NCI-H82 treated with DMSO at 0.1 percent for 48 hours (cell line): ENCODE measurements at regions not wholly inside any gene's neighbourhood (a gene's known extent, or its start where the extent isn't known, plus 50 kb on each side); places are given as distances from the start of the nearest gene placed in this dataset.
"Not testable (repeated sequence)": the region's sequence is repeated elsewhere in the genome, so short reads cannot be mapped to it uniquely, and the experiment has no call there.

ENCODE experiments used
- DNase-seq: peaks from one replicate; lab custom pipeline; 2025; ENCODE audit not compliant: unreplicated experiment; lab: John Stamatoyannopoulos, UW

DNA sequence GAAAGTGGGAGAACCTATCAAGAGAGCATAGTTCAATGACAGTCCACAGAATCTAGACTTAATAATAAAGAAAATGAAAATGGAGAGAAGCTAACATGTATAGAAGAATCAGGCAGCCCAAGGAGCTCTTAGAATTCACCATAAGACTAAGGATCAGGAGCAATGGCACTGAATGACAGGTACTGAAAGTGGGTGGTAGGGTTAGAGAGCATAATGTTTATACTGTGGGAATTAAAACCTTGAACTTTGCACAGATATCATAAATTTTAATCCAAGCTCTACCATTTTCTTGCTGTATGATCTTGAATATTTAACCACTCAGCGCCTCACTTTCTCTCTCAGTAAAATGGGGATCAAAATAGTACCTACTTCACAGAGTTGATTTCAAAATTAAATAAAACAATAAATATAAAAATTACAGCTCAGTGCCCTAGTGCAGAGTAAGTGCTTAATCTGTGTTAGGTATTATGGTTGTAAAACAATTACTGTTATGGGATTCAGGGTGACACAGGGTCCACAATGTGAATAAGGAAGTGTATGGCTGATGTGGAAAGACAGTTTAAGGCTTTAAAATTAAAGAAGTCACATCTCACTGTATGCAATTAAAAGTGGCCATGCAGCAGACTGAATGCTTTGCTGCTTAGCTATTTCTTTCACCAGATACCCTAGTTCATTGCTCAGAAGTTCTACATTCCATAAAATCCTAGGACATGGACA lies 319.8 kb downstream of the HINT1 start:
- DNase-seq: no peak

GRCh38 chr5:130836729-130837649 lies 328.1 kb downstream of the HINT1 start:
- no peak for DNase-seq

- not testable (repeated sequence) for DNase-seq
Measured at GRCh38 chr5:130817598-130818384, 347.3 kb downstream of the HINT1 start.

GRCh38 chr5:130815246-130815645 lies 349.8 kb downstream of the HINT1 start:
- no peak for DNase-seq

DNA sequence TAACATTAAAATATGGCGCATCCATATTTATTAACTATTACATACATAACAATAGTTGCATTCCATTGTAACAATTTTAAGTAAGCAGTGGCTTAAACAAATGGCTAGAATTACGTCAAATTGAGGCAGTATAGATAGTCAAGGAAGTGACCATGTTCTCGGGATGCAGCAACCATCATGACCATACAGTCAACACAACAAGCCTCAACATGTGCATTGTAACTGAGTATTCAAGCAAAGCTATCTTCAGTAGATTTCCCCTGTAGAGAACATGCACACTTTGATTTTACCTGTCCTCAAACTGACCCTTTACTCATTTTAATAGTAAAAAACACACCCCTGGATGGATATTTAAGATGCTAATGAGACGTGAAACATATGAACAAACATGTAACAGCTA lies 356.4 kb downstream of the HINT1 start:
- no peak for DNase-seq

- no peak for DNase-seq
Measured at GRCh38 chr5:130805648-130806047, 359.4 kb downstream of the HINT1 start.

DNA sequence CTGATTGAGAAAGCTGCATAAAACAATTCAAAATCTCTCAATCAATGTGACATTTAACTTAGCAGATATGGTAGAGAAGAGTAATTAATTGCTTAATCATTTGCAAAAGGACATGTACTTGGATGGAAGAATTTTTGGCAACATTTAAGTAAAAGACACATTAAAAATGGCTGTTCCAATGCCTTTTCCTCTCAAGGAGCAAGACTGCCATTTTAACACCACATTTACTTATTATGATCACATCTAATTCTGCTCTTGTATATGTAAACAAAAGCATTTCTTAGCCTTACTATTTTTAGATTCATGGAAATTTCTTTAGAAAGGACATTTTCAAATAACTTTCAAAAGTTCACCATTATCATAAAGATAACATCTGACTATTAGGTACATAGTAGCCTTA lies 360.0 kb downstream of the HINT1 start:
- no peak for DNase-seq

DNA sequence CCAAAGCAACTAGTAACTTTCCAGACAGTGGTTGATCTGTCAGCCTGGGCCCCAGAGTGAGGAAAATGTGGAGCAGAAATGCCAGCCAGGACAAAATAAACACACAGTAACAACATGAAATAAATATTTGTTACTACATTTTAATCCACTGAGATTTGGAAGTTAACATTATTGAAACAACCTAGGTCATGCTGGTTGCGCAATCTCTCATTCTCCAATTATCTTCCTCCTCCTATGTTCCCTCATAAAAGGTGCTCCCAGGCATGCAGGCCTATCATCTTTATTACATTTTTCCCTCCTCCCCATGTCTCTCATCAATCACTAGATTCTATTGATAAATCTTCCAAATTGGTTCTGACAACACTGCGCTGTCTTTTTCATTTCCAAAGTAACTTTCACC lies 363.1 kb downstream of the HINT1 start:
- no peak for DNase-seq

DNA sequence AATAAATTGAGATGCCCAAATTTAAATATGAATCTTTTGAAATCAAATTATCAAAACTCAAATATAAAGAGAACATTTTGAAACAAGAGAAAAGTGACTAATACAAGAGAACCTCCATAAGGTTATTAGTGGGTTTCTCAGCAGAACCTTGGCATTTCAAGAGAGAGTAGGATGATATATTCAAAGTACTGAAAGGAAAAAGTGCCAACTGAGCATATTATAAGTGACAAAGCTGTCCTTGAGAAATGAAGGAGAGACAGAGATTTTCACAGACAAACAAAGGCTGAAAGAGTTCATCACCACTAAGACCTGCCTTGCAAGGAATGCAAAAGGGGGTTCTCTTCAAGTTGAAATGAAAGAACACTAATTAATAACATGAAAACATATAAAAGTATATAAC lies 366.0 kb downstream of the HINT1 start:
- DNase-seq: no peak

- DNase-seq: no peak
Measured at GRCh38 chr5:130797303-130797702, 367.8 kb downstream of the HINT1 start.

DNA sequence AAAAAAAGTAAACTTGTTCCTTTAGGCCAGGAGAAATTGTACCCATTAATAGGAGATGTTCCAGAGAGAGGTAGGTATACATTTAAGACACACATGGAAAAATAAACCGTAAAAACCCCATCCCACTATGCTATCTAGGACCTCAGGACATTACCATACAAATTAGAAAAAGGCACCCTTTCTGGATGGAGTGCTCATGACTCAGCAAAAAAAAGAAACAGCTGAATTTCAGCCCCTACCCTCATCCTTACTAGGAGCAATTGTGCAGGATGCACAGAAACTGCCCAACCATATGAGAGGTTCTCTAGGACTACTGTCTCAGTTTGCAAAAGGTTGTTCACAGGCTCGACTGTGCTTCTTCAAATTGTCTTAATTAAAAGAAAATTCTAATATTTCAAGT lies 368.2 kb downstream of the HINT1 start:
- no peak for DNase-seq

DNA sequence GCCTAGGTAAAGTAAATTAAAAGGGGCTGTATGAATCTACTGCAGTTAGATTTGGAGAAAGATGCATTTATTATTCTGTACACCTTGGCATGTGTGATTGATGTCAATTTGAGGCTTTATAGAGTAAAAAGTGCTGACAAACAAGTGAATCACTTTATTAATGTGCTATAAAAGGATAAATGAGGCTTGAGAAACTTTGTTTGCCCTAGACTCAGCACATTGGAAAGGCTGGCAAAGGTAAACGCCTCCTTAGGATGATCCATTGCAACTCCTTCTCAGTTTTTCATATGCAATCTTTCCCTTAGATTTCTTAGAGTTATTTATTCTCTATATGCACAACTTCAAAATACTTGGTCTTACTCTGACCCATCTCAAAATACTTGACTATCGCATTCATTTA lies 369.0 kb downstream of the HINT1 start:
- DNase-seq: no peak

DNA sequence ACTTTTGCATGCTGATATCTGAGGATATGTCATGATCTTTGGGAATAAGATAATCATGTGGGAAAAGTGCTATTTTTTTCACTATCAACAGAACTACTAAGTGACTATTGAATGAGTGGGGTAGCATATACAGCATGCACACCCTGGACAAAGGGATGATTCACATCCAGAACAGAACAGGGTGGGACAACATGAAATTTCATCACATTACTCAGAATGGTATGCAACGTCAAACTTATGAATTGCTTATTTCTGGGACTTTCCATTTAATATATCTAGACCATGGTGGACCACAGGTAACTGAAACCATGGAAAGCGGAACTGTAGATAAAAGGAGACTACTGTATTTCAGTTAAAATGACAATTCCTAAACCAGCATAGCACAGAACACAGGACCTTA lies 370.0 kb downstream of the HINT1 start:
- no peak for DNase-seq

DNA sequence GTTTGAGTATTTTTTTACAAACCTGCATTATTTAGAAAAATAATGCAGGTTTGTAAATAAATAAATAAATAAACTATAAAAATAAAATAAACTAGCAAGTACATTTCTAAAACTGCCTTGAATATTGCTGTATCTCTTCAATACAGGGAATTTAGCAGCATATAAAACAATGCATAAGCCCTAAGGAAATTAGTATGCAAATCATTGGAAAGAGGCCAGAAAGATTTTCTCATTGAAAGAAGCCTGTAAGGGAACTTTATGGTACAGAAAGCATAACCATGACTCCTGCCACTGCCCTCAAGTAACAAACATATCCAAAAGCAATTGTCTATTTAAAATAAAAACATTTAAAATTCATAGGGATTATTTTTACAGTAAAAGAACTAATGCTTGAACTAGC lies 387.3 kb downstream of the HINT1 start:
- no peak for DNase-seq

DNA sequence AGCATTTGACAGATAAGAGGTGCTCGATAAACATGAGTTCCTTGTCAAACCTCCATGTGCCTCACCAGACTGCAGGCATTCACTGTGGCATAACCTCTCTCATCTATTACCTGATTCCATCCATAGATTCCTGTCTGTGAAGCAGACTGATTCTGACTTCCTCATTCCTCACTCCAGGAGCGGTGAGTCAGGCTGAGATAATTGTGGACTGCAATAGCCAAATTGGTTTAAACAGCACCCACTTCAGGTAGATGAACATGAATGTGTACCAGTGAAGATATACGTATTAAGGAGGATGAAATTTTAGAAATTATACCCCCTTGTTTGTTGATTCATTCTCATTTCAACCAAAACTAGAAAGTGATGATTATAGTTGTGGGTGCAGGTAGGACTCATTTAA lies 391.2 kb downstream of the HINT1 start:
- no peak for DNase-seq

- no peak for DNase-seq
Measured at GRCh38 chr5:130762031-130762430, 403.0 kb downstream of the HINT1 start.

GRCh38 chr5:130759061-130759460 lies 406.0 kb downstream of the HINT1 start:
- DNase-seq: no peak

DNA sequence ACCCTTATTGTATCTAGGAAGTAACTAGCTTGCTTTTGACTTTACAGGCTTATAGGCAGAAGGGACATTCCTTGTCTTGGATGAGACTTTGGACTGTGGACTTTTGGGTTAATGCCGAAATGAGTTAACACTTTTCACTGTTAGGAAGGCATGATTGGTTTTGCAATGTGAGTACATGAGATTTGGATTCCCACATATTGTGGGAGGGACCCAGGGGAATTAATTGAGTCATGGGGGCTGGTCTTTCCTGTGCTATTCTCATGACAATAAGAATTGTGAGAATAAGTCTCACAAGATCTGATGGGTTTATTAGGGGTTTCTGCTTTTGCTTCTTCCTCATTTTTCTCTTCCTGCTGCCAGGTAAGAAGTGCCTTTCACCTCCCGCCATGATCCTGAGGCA lies 417.5 kb downstream of the HINT1 start:
- no peak for DNase-seq

- not testable (repeated sequence) for DNase-seq
Measured at GRCh38 chr5:130746641-130747040, 418.4 kb downstream of the HINT1 start.

GRCh38 chr5:130743092-130743491 lies 422.0 kb downstream of the HINT1 start:
- DNase-seq: no peak

DNA sequence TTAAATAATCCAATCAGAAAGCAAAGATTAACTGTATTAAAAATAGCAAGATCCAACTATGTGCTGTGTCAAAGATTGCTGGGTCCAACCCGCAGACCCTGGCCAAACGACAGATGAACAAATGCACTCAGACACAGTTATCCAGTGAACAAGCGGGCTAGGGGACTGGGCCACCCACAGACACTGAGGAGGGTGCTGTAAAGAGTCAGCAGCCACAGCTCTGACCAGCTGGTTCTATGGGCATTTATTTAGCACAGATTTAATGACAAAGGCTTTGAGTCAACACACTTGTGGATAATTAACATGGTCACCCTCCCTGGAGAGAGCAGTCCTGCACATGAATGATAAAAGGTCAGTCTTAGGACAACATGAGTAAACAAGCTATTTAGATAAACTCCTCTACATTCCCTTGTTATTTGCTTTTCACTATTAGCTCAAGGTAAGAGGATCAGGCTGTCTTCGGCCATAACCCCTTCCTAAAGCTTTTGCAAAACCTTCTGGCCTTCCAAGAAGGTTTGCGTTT lies 424.9 kb downstream of the HINT1 start:
- no peak for DNase-seq
